ENCODE measurements at regions not wholly inside any gene's neighbourhood (a gene's known extent, or its start where the extent isn't known, plus 50 kb on each side); places are given as distances from the start of the nearest gene placed in this dataset.

DNA sequence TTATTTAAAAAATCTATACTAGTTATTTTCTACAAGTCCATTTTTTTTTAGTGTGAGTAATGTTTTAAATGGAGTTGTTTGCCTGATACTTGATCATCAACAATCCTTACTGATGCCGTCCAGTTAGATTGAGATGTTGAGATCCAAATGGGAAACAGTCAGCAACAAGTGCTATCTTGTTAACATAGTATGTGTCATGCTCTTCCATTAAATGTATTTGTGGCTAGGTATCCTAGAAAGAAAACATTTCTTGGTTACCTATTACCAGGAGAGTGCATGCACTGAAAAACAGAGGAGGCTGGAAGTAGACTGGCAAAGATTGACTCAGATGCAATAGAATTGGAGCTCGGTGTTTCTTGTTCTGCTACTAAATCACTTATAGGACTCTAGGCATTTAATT is 123.4 kb upstream of the MAN2A1 start:
- TF ChIP-seq, protein P1, sequence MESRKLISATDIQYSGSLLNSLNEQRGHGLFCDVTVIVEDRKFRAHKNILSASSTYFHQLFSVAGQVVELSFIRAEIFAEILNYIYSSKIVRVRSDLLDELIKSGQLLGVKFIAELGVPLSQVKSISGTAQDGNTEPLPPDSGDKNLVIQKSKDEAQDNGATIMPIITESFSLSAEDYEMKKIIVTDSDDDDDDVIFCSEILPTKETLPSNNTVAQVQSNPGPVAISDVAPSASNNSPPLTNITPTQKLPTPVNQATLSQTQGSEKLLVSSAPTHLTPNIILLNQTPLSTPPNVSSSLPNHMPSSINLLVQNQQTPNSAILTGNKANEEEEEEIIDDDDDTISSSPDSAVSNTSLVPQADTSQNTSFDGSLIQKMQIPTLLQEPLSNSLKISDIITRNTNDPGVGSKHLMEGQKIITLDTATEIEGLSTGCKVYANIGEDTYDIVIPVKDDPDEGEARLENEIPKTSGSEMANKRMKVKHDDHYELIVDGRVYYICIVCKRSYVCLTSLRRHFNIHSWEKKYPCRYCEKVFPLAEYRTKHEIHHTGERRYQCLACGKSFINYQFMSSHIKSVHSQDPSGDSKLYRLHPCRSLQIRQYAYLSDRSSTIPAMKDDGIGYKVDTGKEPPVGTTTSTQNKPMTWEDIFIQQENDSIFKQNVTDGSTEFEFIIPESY (IDR thresholded peaks at IDR 0.05), result no peak
- TF ChIP-seq, protein P2, sequence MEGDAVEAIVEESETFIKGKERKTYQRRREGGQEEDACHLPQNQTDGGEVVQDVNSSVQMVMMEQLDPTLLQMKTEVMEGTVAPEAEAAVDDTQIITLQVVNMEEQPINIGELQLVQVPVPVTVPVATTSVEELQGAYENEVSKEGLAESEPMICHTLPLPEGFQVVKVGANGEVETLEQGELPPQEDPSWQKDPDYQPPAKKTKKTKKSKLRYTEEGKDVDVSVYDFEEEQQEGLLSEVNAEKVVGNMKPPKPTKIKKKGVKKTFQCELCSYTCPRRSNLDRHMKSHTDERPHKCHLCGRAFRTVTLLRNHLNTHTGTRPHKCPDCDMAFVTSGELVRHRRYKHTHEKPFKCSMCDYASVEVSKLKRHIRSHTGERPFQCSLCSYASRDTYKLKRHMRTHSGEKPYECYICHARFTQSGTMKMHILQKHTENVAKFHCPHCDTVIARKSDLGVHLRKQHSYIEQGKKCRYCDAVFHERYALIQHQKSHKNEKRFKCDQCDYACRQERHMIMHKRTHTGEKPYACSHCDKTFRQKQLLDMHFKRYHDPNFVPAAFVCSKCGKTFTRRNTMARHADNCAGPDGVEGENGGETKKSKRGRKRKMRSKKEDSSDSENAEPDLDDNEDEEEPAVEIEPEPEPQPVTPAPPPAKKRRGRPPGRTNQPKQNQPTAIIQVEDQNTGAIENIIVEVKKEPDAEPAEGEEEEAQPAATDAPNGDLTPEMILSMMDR (IDR thresholded peaks at IDR 0.05; ENCODE audit: low read depth, low read length, missing input control), result no peak
